Immature natural killer cell (primary cell): ENCODE measurements at regions not wholly inside any gene's neighbourhood (a gene's known extent, or its start where the extent isn't known, plus 50 kb on each side); places are given as distances from the start of the nearest gene placed in this dataset.

Experiments used
- DNase-seq, 3 donors: peaks; one replicate each; pipeline ENCODE4 v3.0.0; 2022; ENCODE audit warnings: mixed read lengths in 1 of 3
- H3K27ac Mint-ChIP-seq, 6 donors: one replicate each; pipeline ENCODE4 v1.8.0; 2020; ENCODE audit warnings: mixed read lengths in 6 of 6, mild to moderate bottlenecking in 5 of 6, inconsistent platforms in 4 of 6, moderate library complexity in 3 of 6
- H3K27me3 Mint-ChIP-seq, 3 donors: one replicate each; pipeline ENCODE4 v1.8.0; 2020 to 2021; ENCODE audit warnings: low read depth in 3 of 3, mild to moderate bottlenecking in 3 of 3, mixed read lengths in 3 of 3, moderate library complexity in 3 of 3, inconsistent platforms in 1 of 3
- H3K36me3 Mint-ChIP-seq, 3 donors: one replicate each; pipeline ENCODE4 v1.8.0; 2020; ENCODE audit warnings: mixed read lengths in 3 of 3, inconsistent platforms in 2 of 3, mild to moderate bottlenecking in 2 of 3
- H3K4me1 Mint-ChIP-seq, 2 donors: one replicate each; pipeline ENCODE4 v1.8.0; 2020; ENCODE audit warnings: inconsistent platforms in 2 of 2, mild to moderate bottlenecking in 2 of 2, mixed read lengths in 2 of 2, moderate library complexity in 1 of 2
- H3K4me3 Mint-ChIP-seq, 5 donors: one replicate each; pipeline ENCODE4 v1.8.0; 2020; ENCODE audit warnings: mild to moderate bottlenecking in 5 of 5, mixed read lengths in 5 of 5, inconsistent platforms in 3 of 5, moderate library complexity in 3 of 5
- H3K9me3 Mint-ChIP-seq, 6 donors: one replicate each; pipeline ENCODE4 v1.8.0; 2020; ENCODE audit warnings: mild to moderate bottlenecking in 6 of 6, mixed read lengths in 6 of 6, inconsistent platforms in 4 of 6, moderate library complexity in 3 of 6

DNA sequence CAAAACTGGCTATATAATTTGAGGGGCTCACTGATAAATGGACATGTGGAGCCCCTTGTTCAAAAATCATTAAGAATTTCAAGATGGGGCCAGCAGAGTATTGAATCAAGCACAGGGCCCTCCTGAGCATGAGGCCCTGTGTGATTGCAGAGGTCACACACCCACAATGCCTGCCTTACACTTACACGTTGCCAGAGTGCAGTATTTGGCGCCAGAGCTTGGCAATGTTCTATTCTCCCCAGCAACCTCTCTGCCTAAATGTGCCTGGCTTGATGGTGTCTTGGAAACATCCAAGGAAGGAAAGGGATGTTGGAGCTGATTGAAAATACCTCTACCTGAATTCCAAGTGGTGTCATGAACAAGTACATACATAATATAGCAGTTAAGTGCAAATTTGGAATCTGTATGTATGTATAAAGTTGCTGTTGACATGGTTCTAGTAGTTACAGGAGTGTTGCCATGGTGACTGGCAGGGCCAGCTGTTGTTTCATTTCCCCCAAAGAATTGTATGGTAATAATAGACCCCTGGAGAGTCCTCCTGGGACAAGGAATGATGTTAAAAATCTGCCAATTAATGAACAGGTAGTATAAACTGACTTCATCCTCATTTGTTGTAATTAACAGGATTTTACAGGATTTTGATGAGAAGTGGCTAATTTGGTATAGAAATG, 205.7 kb upstream of the NAV2 start:
- no peak for DNase-seq
- H3K9me3 Mint-ChIP-seq: no peaks in the 10 kb centered on the region

DNA sequence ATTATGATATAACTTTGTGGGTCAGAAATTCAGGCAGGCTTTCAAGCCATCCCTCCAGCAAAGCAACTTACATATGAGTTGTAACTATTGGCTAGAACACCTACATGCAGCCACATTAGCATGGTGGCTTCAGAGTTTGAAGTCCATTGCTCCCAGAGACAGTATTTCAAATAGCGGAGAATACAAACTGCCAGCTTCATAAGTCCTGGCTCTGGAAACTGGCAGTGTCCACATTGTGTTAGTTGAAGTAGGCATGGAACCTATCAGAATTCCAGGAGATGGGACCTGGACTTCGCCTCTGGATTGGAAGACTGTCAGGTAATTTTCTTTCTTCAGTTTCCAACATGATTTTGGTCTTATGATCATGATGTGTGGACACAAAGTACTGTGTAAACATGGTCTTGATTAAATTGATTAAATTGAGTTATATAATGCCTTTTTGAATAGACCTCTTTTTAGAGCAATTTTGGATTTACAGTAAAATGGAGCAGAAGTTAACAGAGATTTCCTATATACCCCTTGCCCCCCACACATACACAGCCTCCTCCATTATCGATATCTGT, 209.9 kb upstream of the NAV2 start:
- Mint-ChIP-seq H3K9me3 (no peaks in the 10 kb centered on the region), H3K4me3 (no peak overlapping the region), H3K4me1 (no peaks in the 10 kb centered on the region), H3K36me3 (no peaks in the 10 kb centered on the region), H3K27me3 (peaks cover 0 to 7% (median 2%) of the 10 kb centered on the region in 3 donors), H3K27ac (no peak overlapping the region)
- DNase-seq: no peak

More for the DNA sequence above, 205.7 kb upstream of the NAV2 start:
- Mint-ChIP-seq H3K27ac (no peak overlapping the region), H3K4me3 (no peak overlapping the region), H3K27me3 (peaks cover 2 to 13% (median 4%) of the 10 kb centered on the region in 3 donors), H3K36me3 (no peaks in the 10 kb centered on the region), H3K4me1 (no peaks in the 10 kb centered on the region)

DNA sequence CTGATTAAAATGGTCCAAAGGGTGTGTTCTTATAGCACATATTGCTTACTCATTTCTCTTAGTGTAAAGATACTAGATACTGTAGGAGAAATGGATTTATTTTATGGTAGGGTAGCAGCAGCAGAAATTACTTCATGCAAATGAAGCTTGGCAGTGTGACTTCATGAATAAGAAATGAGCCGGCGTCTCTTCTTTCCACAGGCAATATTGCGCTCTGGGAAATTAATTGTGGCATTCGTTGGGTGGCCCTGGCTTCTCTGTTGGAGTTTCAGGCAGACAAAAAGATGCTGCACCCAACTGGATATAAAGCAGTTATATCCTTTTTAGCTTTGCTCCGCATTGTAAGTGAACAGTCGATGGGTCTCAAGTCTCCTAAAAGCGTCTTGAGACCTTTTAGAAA, 211.0 kb upstream of the NAV2 start:
- H3K27ac Mint-ChIP-seq: no peak overlapping the region
- no peak for DNase-seq
- peaks cover 0 to 7% (median 2%) of the 10 kb centered on the region in 3 donors for H3K27me3 Mint-ChIP-seq
- H3K4me3 Mint-ChIP-seq: no peak overlapping the region
- H3K4me1 Mint-ChIP-seq: no peaks in the 10 kb centered on the region
- H3K9me3 Mint-ChIP-seq: no peaks in the 10 kb centered on the region
- no peaks in the 10 kb centered on the region for H3K36me3 Mint-ChIP-seq

DNA sequence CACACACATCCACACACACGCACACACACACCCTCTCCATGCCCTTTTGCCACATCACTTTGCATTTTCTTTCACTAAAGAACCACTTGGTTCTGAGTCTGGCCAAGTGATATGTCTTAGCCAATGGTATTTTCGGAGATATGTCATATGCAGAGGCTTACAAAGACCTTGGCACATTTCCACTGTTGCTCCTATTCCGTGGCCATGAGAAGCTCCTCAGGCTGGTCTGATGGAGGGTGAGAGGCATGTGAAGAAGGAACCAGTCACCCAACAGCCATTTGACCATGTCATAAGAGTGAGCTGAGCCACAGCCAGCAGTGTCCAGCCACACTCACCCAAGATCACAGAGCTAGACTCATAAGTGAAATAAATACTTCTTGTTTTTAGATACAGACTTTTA, 212.6 kb upstream of the NAV2 start:
- Mint-ChIP-seq H3K27me3 (peaks cover 0 to 10% (median 0%) of the 10 kb centered on the region in 3 donors), H3K27ac (no peak overlapping the region), H3K36me3 (no peaks in the 10 kb centered on the region), H3K4me1 (no peaks in the 10 kb centered on the region), H3K4me3 (no peak overlapping the region), H3K9me3 (no peaks in the 10 kb centered on the region)
- DNase-seq: no peak

DNA sequence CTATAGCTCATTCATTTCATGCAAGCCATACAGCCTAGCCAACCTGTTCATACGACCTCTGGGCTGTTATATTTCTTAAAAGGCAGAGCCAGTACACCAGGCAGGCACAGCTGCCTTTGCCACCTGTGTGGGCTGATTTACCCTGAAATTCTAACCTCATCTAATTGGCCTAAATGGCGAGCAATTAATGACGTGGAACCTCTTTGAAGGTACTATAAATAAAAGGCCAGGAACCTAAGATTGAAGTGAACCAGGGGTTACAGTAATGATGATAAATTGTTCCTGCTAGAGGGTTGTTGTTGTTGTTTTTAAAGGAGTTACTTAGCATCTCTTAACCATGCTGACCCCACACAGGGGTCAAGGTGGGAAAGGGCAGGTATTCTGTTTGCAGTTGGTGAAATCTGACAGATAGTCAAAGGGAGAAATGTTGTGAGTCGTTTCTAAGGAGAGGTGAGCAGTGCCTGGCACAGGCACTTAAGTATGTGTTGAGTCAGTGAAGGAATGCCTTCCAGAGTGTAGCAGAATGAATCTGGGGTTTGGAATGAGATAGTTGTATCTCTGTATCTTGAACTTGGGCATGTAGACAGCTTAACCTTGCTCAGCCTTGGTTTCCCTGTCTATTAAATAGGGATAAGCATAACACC, 213.5 kb upstream of the NAV2 start:
- H3K27me3 Mint-ChIP-seq: peaks cover 0 to 3% (median 2%) of the 10 kb centered on the region in 3 donors
- no peaks in the 10 kb centered on the region for H3K4me1 Mint-ChIP-seq
- H3K4me3 Mint-ChIP-seq: no peak overlapping the region
- H3K27ac Mint-ChIP-seq: no peak overlapping the region
- DNase-seq: no peak
- no peaks in the 10 kb centered on the region for H3K36me3 Mint-ChIP-seq
- no peaks in the 10 kb centered on the region for H3K9me3 Mint-ChIP-seq

DNA sequence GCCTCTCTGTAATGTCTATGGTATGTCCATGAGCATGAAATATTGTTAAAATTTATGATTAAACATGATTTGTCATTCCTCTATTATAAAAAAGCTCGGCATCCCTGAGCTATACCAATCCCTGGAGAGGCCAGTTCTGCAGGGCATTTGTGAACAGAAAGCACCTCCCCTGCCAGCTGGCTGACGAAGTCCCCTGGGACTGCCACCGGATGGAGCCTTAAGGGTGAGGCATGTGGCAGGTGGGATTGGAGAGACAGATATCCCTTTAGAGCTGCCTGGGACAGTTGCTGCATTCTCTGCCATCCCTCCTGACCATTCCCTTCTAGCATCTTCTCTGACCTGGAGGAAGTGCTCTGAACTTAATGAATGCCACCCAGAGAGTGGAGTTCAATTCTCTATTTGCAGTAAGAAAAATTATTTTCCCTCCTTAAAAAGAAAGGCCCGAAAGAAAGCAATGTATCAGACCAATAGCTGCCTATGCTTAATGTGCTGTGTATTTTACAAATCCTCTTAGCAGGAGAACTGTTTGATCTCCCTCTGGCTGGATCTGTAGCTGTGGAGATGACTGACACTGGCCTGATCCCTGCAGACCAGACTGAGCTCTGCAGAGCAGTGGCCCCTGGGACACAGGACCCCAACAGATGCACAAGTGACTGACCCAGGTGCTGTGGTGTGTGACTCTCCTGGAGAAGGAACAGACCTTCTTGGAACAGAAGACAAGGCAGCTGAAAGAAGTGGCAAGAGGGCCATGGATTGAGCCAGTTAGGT, 219.0 kb upstream of the NAV2 start:
- H3K4me1 Mint-ChIP-seq: no peaks in the 10 kb centered on the region
- H3K36me3 Mint-ChIP-seq: no peaks in the 10 kb centered on the region
- H3K27me3 Mint-ChIP-seq: peaks cover 3 to 5% (median 4%) of the 10 kb centered on the region in 3 donors
- no peaks in the 10 kb centered on the region for H3K9me3 Mint-ChIP-seq
- no peak overlapping the region for H3K4me3 Mint-ChIP-seq
- no peak for DNase-seq
- H3K27ac Mint-ChIP-seq: no peak overlapping the region

DNA sequence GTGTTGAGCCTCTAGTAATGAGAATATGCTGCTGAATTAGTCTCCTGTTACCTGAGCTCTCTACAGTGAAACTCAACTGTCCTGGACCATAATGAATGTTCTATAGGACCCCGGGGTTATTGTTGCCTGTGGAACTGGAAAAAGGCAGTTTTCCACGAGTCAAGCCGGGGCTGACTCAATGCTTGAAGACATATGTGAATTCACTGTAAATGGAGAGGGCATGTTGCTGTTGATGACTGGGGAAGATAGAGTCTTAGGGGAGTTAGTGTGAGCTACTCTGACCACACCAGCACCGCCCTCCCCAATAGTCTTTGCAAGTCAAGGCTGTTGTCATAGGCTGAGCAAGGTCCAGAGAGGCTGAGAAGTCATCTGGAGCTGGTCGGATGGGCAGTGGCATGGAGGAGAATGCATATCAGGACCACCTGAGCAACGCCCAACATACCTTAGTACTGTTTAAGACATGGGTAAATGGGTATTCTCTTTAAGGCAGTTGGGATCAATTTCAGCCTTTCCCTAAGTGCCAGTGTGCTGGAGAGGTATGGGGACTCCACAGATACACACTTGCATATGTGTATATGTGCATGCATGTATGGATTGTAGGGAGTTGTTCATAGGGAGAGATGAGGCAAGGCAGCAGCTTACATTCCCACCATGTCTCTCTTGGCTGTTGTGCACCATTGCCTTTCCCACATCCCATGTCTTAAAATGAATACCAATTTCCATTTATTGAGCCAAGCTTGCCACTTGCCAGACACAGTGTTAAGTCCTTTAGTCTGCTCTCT, 230.1 kb upstream of the NAV2 start:
- peaks cover 0 to 3% (median 0%) of the 10 kb centered on the region in 6 donors for H3K9me3 Mint-ChIP-seq
- no peak overlapping the region for H3K4me3 Mint-ChIP-seq
- H3K36me3 Mint-ChIP-seq: no peaks in the 10 kb centered on the region
- no peak overlapping the region for H3K27ac Mint-ChIP-seq
- no peak for DNase-seq
- no peaks in the 10 kb centered on the region for H3K4me1 Mint-ChIP-seq
- H3K27me3 Mint-ChIP-seq: peaks cover 0 to 9% (median 2%) of the 10 kb centered on the region in 3 donors

DNA sequence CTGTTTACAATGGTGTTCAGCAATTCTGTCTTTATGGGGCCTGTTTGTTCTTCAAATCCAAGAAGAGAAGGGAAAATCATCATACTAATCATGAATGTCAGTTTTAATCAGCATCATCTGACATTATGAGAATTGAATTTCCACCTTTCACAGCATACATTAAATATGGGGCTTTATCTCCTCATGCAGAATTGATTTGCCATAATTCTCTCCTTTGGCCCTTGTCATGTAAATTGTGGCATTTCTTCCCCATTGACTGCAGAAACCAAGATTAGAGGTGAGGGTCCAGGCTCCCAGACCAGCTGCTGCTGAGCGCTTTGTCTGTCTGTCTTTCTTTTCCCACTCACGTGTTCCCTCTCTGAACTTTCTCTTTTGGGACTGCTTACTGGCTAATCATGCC, 232.1 kb upstream of the NAV2 start:
- Mint-ChIP-seq H3K27me3 (peaks cover 0 to 14% (median 6%) of the 10 kb centered on the region in 3 donors), H3K9me3 (peaks cover 0 to 3% (median 0%) of the 10 kb centered on the region in 6 donors), H3K4me3 (no peak overlapping the region), H3K36me3 (no peaks in the 10 kb centered on the region), H3K4me1 (no peaks in the 10 kb centered on the region), H3K27ac (no peak overlapping the region)
- DNase-seq: no peak

DNA sequence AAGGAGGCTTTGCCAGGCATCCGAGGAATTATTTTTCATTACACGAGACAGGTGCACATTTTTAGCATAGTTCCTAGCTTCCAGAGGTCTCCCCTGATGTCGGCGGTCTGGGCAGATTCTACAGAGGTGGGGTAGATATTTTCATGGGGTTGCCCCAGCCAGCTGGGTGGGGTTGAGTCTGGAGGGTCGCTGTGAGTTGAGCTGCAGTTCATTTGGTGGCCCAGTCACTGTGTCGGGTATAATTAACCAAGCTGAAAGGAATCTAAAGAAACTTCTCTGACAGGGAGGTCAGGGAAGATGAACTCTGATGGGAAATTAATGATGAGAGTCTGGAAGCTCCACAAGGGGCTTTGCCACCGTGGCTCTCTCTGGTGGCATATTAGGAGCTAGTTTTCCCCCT, 233.7 kb upstream of the NAV2 start:
- H3K4me1 Mint-ChIP-seq: no peaks in the 10 kb centered on the region
- H3K27me3 Mint-ChIP-seq: peaks cover 0 to 14% (median 6%) of the 10 kb centered on the region in 3 donors
- no peak for DNase-seq
- H3K36me3 Mint-ChIP-seq: no peaks in the 10 kb centered on the region
- no peak overlapping the region for H3K4me3 Mint-ChIP-seq
- no peak overlapping the region for H3K27ac Mint-ChIP-seq
- peaks cover 0 to 3% (median 0%) of the 10 kb centered on the region in 6 donors for H3K9me3 Mint-ChIP-seq

DNA sequence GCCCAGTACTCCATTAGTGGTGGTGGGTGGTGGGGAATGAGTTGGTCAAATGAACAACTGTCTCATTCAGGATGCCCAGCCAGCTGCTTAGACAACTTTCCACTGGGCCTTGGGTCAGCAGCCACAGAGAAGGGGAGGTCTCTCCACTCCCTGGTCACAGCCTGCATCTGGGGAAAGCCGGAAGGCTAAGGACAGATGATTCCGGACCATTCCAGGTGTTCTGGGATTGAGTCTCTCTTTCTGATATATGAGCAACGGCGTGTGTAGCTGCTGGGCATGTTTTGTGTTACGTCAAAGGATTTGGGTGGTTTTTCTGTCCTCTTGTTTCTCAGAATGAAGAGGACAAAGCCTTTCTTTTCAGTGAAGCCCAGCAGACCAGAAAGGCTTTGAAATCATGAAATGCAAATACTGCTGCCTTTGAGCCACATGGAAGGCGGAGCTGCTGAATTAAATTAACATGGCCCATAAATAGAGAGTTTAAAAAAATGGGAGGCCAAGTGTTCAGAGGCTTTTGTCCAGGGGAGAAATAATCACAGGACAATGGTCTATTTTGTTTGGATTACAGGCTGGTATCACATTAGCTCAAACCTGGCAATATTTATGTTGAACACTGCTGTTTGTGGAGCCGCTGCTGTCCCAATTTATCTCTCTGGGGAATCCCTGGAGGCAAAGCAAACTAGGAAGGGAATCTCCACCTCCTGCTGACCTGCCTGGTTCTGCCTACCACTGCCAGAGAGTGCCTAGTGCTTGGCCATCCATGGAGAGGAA, 234.4 kb upstream of the E2F8 start:
- peaks cover 0 to 1% (median 0%) of the 10 kb centered on the region in 6 donors for H3K9me3 Mint-ChIP-seq
- no peak for DNase-seq
- H3K27ac Mint-ChIP-seq: no peak overlapping the region
- H3K27me3 Mint-ChIP-seq: peaks cover 0 to 17% (median 4%) of the 10 kb centered on the region in 3 donors
- no peaks in the 10 kb centered on the region for H3K4me1 Mint-ChIP-seq
- H3K36me3 Mint-ChIP-seq: no peaks in the 10 kb centered on the region
- no peak overlapping the region for H3K4me3 Mint-ChIP-seq

DNA sequence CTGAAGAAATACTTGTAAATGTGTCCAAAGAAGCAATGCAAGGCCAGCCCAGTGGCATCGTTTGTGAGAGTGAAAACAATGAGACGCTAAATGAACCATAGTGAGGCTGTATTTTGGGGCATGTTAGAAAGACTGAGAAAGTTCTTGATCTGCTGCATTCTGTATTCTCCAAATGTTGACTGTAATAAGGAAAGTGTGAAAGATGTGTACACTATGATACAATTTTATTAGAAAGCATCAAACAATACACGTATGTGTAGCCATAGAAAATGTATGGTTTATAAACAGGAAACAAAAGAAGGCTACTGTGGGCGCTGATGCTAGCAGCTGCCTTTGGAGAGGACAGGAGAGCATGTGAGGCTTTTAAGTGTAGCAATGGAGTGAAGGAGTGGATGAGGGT, 233.5 kb upstream of the E2F8 start:
- Mint-ChIP-seq H3K27ac (no peak overlapping the region), H3K9me3 (peaks cover 0 to 1% (median 0%) of the 10 kb centered on the region in 6 donors), H3K27me3 (peaks cover 3 to 15% (median 4%) of the 10 kb centered on the region in 3 donors), H3K36me3 (no peaks in the 10 kb centered on the region), H3K4me1 (no peaks in the 10 kb centered on the region), H3K4me3 (no peak overlapping the region)
- no peak for DNase-seq

DNA sequence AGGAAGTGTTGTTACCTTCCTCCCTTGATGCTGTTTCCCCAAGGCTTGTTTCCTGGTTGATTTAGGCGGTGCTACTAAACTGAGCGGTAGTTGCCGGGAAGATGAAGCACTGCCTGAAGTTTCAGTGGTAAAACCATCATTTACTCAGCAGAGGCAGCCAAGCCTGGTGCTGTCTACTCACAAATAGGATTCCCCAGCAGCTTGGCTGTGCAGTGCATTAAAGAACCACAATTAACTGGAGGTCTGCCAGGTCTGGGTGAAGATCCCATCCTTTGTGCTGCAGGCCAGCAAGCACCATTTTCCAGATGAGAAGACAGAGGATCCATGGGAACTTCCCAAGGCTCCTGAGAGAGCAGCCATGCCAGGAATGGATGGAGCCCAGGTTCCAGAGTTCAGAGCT, 231.9 kb upstream of the E2F8 start:
- no peak for DNase-seq
- Mint-ChIP-seq H3K9me3 (no peaks in the 10 kb centered on the region), H3K4me1 (no peaks in the 10 kb centered on the region), H3K27me3 (peaks cover 3 to 12% (median 6%) of the 10 kb centered on the region in 3 donors), H3K4me3 (no peak overlapping the region), H3K27ac (no peak overlapping the region), H3K36me3 (no peaks in the 10 kb centered on the region)

DNA sequence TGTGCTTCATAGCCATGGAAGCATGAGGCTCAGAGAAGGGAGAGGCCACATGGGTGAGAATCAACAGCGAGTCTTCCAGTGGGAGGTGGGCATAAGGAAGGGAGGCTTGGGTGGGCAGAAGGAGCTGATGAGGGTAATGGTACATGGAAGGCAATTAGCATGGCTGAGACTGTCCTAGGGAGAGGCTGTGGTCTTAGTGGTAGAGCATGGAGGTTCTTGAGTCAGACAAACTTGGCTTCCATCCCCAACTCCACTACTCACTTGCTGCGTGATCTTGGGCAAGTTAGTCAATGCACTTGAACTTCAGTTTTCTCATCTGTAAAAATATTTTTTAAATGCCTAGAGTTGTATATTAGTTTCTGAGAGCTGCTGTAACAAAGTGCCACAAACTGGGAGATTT, 227.2 kb upstream of the E2F8 start:
- DNase-seq: no peak
- Mint-ChIP-seq H3K4me3 (no peak overlapping the region), H3K36me3 (no peaks in the 10 kb centered on the region), H3K9me3 (no peaks in the 10 kb centered on the region), H3K27me3 (peaks cover 3 to 7% (median 6%) of the 10 kb centered on the region in 3 donors), H3K27ac (no peak overlapping the region), H3K4me1 (no peaks in the 10 kb centered on the region)
